ENCODE measurements at regions not wholly inside any gene's neighbourhood (a gene's known extent, or its start where the extent isn't known, plus 50 kb on each side); places are given as distances from the start of the nearest gene placed in this dataset.
A peak's percentile ranks its signal among the peaks of the same experiment; 100 is the strongest.

DNA sequence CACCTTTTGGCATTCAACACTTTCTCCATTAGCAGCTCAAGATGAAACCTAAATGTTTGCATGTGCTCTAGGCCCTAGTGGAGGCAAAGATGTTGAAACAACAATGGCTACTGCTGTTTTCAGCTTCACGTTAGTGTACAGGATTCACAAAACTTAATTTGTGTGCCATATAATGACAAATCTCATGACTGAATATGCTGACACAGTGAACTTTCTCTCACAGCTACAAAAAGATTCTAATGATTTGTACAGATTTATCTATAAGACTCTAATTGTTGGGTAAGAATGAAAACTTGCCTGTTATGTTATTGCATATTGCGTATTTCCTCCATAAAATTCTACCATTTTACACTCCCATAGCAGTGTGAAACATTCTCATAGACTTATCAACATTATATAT, 97.5 kb downstream of the CETN3 start:
- no peak for DNase-seq (ENCODE audit: low spot score)
- Histone ChIP-seq H3K36me3 (replicated peaks in 1 of 2; ENCODE audit: control insufficient read depth in 2 of 2, insufficient read depth in 2 of 2, low read length in 2 of 2) (no peaks in the 10 kb centered on the region), H2BK15ac (ENCODE audit: low read length) (no peak overlapping the region), H3K4me3 (ENCODE audit: low read length in 2 of 2) (no peak overlapping the region), H3K9me3 (replicated peaks in 1 of 2; ENCODE audit: control insufficient read depth in 2 of 2, insufficient read depth in 1 of 2, low read depth in 1 of 2, low read length in 2 of 2) (no peaks in the 10 kb centered on the region), H2BK120ac (ENCODE audit: low read depth, low read length) (no peak overlapping the region), H3K4me1 (ENCODE audit: control insufficient read depth in 2 of 2, insufficient read depth in 1 of 2, low read depth in 1 of 2, low read length in 2 of 2) (peaks cover 0 to 1% of the 10 kb centered on the region in 2 donors), H3K14ac (ENCODE audit: low read length) (no peak overlapping the region), H4K91ac (ENCODE audit: low read depth, low read length, poor library complexity) (no peak overlapping the region), H2BK12ac (ENCODE audit: low read length) (no peak overlapping the region), H3K23ac (ENCODE audit: low read depth, low read length, poor library complexity) (no peak overlapping the region), H4K8ac (ENCODE audit: low read depth, low read length) (no peak overlapping the region), H3K27me3 (ENCODE audit: control insufficient read depth in 3 of 3, insufficient read depth in 3 of 3, low read depth in 1 of 3, low read length in 3 of 3) (no peaks in the 10 kb centered on the region), H2AFZ (ENCODE audit: low read length) (peak overlapping the region; percentile 12), H3K4me2 (ENCODE audit: insufficient read depth, low read length, poor library complexity, severe bottlenecking) (no peak overlapping the region), H3K18ac (ENCODE audit: low read length) (no peak overlapping the region), H3K9ac (ENCODE audit: low read depth, low read length, poor library complexity) (no peak overlapping the region), H3K79me1 (ENCODE audit: low read depth, low read length) (no peaks in the 10 kb centered on the region), H2AK5ac (ENCODE audit: low read depth, low read length) (no peak overlapping the region), H3K27ac (replicated peaks; ENCODE audit: low read length) (no peak overlapping the region), H2BK5ac (ENCODE audit: low read length) (no peak overlapping the region), H3K4ac (ENCODE audit: low read length) (no peak overlapping the region)
- no CpG with 5 or more reads among the region's 2 CpGs for WGBS, 2 donors (ENCODE audit: extremely low coverage in 2 of 2, insufficient read length in 2 of 2, insufficient replicate concordance in 1 of 2)

DNA sequence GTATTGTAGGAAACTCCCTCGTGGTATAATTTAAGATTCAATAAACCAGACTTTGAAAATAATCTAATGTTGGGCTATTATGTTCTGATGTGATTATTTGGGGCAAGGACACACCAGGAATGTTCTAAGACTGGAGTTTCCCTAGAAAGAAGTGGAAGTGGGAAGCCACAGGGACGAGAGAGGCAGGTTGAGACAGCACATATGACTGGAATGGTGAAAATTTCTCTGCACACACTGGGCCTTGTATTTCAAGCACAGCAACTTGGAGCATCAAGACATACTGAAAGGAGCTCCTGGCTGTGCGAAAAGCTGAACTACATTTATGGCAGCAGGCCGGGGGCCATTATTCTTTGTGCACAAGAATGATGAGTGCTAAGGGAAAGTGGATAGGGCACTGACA, 98.2 kb downstream of the CETN3 start:
- Histone ChIP-seq H3K4me2 (ENCODE audit: insufficient read depth, low read length, poor library complexity, severe bottlenecking) (no peak overlapping the region), H2BK5ac (ENCODE audit: low read length) (no peak overlapping the region), H3K27ac (replicated peaks; ENCODE audit: low read length) (no peak overlapping the region), H3K18ac (ENCODE audit: low read length) (no peak overlapping the region), H2AK5ac (ENCODE audit: low read depth, low read length) (no peak overlapping the region), H4K8ac (ENCODE audit: low read depth, low read length) (no peak overlapping the region), H3K27me3 (ENCODE audit: control insufficient read depth in 3 of 3, insufficient read depth in 3 of 3, low read depth in 1 of 3, low read length in 3 of 3) (no peaks in the 10 kb centered on the region), H3K9ac (ENCODE audit: low read depth, low read length, poor library complexity) (no peak overlapping the region), H3K4me1 (ENCODE audit: control insufficient read depth in 2 of 2, insufficient read depth in 1 of 2, low read depth in 1 of 2, low read length in 2 of 2) (no peaks in the 10 kb centered on the region), H3K14ac (ENCODE audit: low read length) (no peak overlapping the region), H2BK12ac (ENCODE audit: low read length) (no peak overlapping the region), H3K23ac (ENCODE audit: low read depth, low read length, poor library complexity) (no peak overlapping the region), H2BK15ac (ENCODE audit: low read length) (no peak overlapping the region), H3K9me3 (replicated peaks in 1 of 2; ENCODE audit: control insufficient read depth in 2 of 2, insufficient read depth in 1 of 2, low read depth in 1 of 2, low read length in 2 of 2) (no peaks in the 10 kb centered on the region), H2AFZ (ENCODE audit: low read length) (peak overlapping the region; percentile 12), H3K79me1 (ENCODE audit: low read depth, low read length) (no peaks in the 10 kb centered on the region), H2BK120ac (ENCODE audit: low read depth, low read length) (no peak overlapping the region), H3K4ac (ENCODE audit: low read length) (no peak overlapping the region), H4K91ac (ENCODE audit: low read depth, low read length, poor library complexity) (no peak overlapping the region), H3K4me3 (ENCODE audit: low read length in 2 of 2) (no peak overlapping the region), H3K36me3 (replicated peaks in 1 of 2; ENCODE audit: control insufficient read depth in 2 of 2, insufficient read depth in 2 of 2, low read length in 2 of 2) (no peaks in the 10 kb centered on the region)
- DNase-seq (ENCODE audit: low spot score): no peak
- WGBS, 2 donors (ENCODE audit: extremely low coverage in 2 of 2, insufficient read length in 2 of 2, insufficient replicate concordance in 1 of 2): no CpG with 5 or more reads among the region's 4 CpGs

GRCh38 chr5:90308787-90309585, 100.6 kb downstream of the CETN3 start:
- H3K36me3 ChIP-seq (replicated peaks in 1 of 2; ENCODE audit: control insufficient read depth in 2 of 2, insufficient read depth in 2 of 2, low read length in 2 of 2): no peaks in the 10 kb centered on the region
- H3K4me3 ChIP-seq (ENCODE audit: low read length in 2 of 2): no peak overlapping the region
- no peak overlapping the region for H3K27ac ChIP-seq (replicated peaks; ENCODE audit: low read length)
- no peak overlapping the region for H3K4ac ChIP-seq (ENCODE audit: low read length)
- H3K79me1 ChIP-seq (ENCODE audit: low read depth, low read length): no peaks in the 10 kb centered on the region
- H3K9ac ChIP-seq (ENCODE audit: low read depth, low read length, poor library complexity): no peak overlapping the region
- H4K91ac ChIP-seq (ENCODE audit: low read depth, low read length, poor library complexity): no peak overlapping the region
- H3K4me2 ChIP-seq (ENCODE audit: insufficient read depth, low read length, poor library complexity, severe bottlenecking): no peak overlapping the region
- no CpG with 5 or more reads among the region's 4 CpGs for WGBS, 2 donors (ENCODE audit: extremely low coverage in 2 of 2, insufficient read length in 2 of 2, insufficient replicate concordance in 1 of 2)
- H3K14ac ChIP-seq (ENCODE audit: low read length): no peak overlapping the region
- peaks cover 2 to 5% of the 10 kb centered on the region in 2 donors for H3K4me1 ChIP-seq (ENCODE audit: control insufficient read depth in 2 of 2, insufficient read depth in 1 of 2, low read depth in 1 of 2, low read length in 2 of 2)
- H2BK5ac ChIP-seq (ENCODE audit: low read length): no peak overlapping the region
- H3K9me3 ChIP-seq (replicated peaks in 1 of 2; ENCODE audit: control insufficient read depth in 2 of 2, insufficient read depth in 1 of 2, low read depth in 1 of 2, low read length in 2 of 2): no peaks in the 10 kb centered on the region
- H4K8ac ChIP-seq (ENCODE audit: low read depth, low read length): no peak overlapping the region
- no peak overlapping the region for H2AK5ac ChIP-seq (ENCODE audit: low read depth, low read length)
- H2BK12ac ChIP-seq (ENCODE audit: low read length): no peak overlapping the region
- no peak for DNase-seq (ENCODE audit: low spot score)
- no peak overlapping the region for H3K18ac ChIP-seq (ENCODE audit: low read length)
- H2BK120ac ChIP-seq (ENCODE audit: low read depth, low read length): no peak overlapping the region
- no peak overlapping the region for H3K23ac ChIP-seq (ENCODE audit: low read depth, low read length, poor library complexity)
- no peaks in the 10 kb centered on the region for H3K27me3 ChIP-seq (ENCODE audit: control insufficient read depth in 3 of 3, insufficient read depth in 3 of 3, low read depth in 1 of 3, low read length in 3 of 3)
- no peak overlapping the region for H2BK15ac ChIP-seq (ENCODE audit: low read length)
- H2AFZ ChIP-seq (ENCODE audit: low read length): no peak overlapping the region

GRCh38 chr5:90307782-90308181, 101.8 kb downstream of the CETN3 start:
- H3K4ac ChIP-seq (ENCODE audit: low read length): no peak overlapping the region

More at GRCh38 chr5:90307782-90308181, 101.8 kb downstream of the CETN3 start:
- Histone ChIP-seq H3K9me3 (replicated peaks in 1 of 2; ENCODE audit: control insufficient read depth in 2 of 2, insufficient read depth in 1 of 2, low read depth in 1 of 2, low read length in 2 of 2) (no peaks in the 10 kb centered on the region), H2AK5ac (ENCODE audit: low read depth, low read length) (no peak overlapping the region), H3K14ac (ENCODE audit: low read length) (no peak overlapping the region), H3K4me1 (ENCODE audit: control insufficient read depth in 2 of 2, insufficient read depth in 1 of 2, low read depth in 1 of 2, low read length in 2 of 2) (peaks cover 2 to 5% of the 10 kb centered on the region in 2 donors), H3K27me3 (ENCODE audit: control insufficient read depth in 3 of 3, insufficient read depth in 3 of 3, low read depth in 1 of 3, low read length in 3 of 3) (no peaks in the 10 kb centered on the region), H2BK12ac (ENCODE audit: low read length) (no peak overlapping the region), H3K79me1 (ENCODE audit: low read depth, low read length) (no peaks in the 10 kb centered on the region), H2BK15ac (ENCODE audit: low read length) (no peak overlapping the region), H3K4me3 (ENCODE audit: low read length in 2 of 2) (no peak overlapping the region), H3K9ac (ENCODE audit: low read depth, low read length, poor library complexity) (no peak overlapping the region), H4K91ac (ENCODE audit: low read depth, low read length, poor library complexity) (no peak overlapping the region), H2AFZ (ENCODE audit: low read length) (no peak overlapping the region), H3K18ac (ENCODE audit: low read length) (no peak overlapping the region), H3K4me2 (ENCODE audit: insufficient read depth, low read length, poor library complexity, severe bottlenecking) (no peak overlapping the region), H3K23ac (ENCODE audit: low read depth, low read length, poor library complexity) (no peak overlapping the region), H2BK5ac (ENCODE audit: low read length) (no peak overlapping the region), H2BK120ac (ENCODE audit: low read depth, low read length) (no peak overlapping the region), H3K27ac (replicated peaks; ENCODE audit: low read length) (no peak overlapping the region), H3K36me3 (replicated peaks in 1 of 2; ENCODE audit: control insufficient read depth in 2 of 2, insufficient read depth in 2 of 2, low read length in 2 of 2) (no peaks in the 10 kb centered on the region), H4K8ac (ENCODE audit: low read depth, low read length) (no peak overlapping the region)
- no CpG with 5 or more reads among the region's 1 CpG for WGBS, 2 donors (ENCODE audit: extremely low coverage in 2 of 2, insufficient read length in 2 of 2, insufficient replicate concordance in 1 of 2)
- no peak for DNase-seq (ENCODE audit: low spot score)

Data from neuronal stem cell (in vitro differentiated cells).